ENCODE measurements at regions not wholly inside any gene's neighbourhood (a gene's known extent, or its start where the extent isn't known, plus 50 kb on each side); places are given as distances from the start of the nearest gene placed in this dataset.

DNA sequence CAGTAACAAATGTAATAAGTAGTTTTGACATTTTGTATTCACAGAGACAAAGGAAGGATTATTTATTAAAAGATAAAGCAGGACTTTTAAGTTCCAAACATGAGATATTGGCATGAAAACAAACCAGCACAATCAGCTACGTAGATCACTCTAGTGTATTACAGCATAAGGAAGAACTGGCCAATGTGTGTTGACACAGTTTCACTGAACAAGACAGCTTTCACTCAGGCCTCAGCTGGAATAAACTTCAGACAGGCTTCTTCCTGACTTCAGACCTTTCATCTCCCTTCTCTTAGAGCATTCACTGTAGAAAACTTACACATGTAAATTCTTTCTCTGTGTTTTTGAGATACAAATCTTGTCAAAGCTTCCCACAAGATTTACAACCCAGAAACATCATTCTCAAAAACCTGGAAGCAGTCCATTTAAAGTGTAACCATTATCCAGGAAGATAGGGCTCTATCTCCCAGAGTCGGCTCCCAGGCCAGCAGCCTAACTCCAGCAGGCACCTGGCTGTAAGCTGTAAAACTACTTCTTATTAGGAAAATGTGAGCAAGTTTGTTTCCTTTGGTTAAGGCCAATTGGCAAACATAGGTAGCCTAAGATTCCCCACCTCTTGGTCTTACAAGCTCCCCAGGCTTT is 768.3 kb upstream of the CDH7 start:
- no peak for DNase-seq

DNA sequence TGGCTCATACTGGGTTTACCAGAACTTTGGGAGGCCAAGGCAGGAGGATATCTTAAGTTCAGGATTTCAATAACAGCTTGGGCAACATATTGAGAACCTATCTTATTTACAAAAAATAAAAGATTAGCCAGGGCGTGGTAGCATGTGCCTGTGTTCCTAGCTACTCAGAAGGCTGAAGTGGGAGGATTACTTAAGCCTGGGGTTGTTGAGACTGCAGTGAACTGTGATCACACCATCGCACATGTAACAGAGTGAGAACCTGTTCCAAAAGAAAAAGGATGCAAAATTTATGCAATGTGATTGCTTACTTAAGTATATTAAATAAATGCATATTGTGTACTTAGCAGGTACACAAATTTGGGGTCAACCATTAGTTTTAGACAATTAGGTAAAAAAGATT is 768.9 kb upstream of the CDH7 start:
- no peak for DNase-seq

DNA sequence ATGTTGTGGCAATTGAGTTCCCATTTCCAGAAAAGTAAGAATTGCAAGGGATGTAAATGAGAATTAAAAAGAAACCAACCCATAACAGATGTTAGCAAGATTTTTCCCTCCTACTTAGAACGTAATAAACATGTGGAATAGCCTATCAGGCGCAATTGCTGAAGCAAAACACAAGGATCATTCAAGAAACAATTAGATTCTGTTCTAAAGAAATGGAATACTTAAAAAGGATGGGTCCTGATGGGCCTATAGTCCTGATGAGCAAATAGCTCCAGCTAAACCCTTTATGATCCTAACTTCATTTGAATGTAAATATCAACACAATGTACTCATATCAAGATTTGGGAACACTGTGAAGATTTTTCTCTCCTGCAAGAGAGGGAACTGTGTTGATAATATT is 771.0 kb upstream of the CDH7 start:
- no peak for DNase-seq

- DNase-seq: no peak
Measured at GRCh38 chr18:64974391-64975125, 776.3 kb upstream of the CDH7 start.

- no peak for DNase-seq
Measured at GRCh38 chr18:64972545-64972944, 778.3 kb upstream of the CDH7 start.

DNA sequence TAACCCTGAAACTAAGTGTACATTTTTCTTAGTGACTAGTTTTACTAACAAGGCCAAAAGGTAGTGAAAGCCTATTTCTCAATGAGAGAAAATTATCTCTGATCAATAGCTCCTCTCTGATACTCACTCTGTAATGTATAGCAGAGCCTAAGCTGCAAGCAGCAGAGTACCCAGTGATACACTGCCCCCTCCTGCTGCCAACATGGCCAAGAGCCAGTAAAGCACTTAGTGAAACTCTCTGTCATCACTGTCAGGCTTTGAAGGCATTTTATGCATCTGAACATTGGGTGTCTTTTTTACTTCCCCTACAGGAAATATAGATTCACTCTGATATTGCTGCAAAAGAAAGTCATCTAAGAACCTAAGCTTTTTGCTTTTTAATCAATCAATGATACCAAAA is 784.1 kb upstream of the CDH7 start:
- DNase-seq: no peak

DNA sequence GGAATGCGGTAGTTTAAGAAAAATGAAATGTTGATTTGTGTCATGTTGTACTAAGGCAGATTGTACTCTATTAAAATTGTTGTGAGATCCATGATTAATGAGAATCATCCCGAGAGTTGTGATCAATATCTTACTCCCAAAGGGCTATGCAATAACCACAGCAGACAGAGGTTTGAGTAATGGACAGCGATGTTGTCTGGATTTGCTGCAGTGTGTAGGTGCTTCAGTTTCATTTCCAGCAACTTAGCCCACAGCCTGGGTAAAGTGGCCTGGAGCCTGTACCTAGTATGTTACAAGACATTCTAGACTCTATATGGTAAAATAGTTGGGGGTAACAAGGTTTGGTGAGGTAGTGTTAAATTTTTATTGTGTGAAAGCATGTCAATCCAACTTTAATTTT is 794.3 kb upstream of the CDH7 start:
- DNase-seq: no peak

GRCh38 chr18:64949885-64950284 is 800.9 kb upstream of the CDH7 start:
- DNase-seq: no peak

DNA sequence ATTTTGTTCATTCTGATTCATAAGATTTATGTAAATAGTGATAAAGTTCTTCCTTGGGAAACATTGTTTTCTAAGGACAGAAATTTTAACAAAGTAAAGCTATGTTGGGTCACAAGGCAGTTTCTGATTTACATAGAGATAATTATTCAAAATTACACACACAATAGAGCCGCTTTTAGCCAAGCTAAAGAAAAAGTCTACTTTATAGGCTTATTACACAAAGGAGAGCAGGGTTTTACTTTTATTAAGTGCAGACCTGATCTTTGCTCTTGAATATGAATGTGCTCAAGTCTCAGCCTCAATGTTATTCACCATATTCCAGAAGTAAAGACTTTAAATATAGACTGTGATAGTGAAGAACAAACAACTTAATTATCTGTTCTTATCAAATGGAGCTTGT is 787.8 kb upstream of the LINC00305 start:
- DNase-seq: no peak

DNA sequence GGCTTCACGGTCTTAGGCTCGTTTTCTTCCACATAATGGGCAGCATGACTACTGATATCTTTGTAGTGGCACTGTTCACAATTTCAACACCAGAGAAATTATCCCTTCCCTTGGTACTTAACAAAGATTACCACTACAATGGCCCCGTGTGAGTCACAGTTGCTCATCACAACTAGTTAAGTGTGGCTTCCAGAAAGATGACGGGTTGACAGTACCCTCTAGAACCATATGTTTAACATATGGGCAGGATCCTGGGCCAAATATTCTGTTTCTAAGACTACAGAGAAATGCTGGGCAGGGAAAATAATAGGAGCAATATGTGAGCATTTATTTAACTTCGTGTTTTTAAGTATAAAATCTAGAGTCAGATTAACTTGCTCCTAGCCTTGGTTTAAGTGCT is 780.1 kb upstream of the LINC00305 start:
- DNase-seq: no peak

DNA sequence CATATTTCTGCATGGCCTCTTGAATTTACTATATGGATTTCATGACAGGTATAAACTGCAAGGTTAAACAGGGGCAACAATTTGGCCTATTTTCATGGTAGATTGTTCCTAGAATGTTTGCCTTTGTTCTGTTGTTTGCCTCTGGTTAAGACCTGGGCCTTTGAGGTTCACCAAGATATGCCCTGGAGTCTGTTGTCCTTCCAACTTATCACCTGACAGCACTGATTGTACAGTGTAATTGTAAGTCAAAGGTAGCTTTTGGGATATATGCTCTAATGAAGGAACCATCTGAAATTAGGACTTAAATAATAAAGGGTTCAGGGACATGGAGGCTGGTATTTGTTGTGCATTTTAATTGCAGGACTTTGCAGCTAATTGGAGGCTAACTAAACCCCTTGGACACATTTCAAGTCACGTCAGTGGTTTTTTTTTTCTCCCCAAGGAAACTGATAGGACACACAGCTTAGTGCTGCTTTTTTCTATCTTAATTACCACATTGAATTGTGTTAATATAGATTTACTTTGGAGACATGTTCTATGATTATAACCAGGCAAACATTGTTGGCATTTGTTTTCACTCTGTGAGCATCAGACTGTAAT is 771.2 kb upstream of the LINC00305 start:
- no peak for DNase-seq

DNA sequence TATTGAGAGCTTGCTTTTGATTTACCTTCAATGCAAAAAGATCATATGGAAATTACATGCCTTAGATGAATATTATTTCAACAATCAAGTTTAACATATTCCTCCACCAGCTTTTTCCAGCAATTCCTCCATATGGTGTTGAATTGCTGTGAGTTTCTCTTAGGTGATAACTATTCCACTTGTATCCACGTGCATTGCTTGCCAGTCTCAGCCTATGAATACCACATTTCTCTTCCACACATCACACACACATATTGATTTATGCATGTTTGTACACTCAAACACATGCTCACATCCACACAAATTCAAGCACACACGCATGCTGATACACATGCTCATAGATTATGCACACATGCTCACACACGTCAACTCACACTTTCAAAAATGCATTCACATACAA is 770.0 kb upstream of the LINC00305 start:
- DNase-seq: no peak

DNA sequence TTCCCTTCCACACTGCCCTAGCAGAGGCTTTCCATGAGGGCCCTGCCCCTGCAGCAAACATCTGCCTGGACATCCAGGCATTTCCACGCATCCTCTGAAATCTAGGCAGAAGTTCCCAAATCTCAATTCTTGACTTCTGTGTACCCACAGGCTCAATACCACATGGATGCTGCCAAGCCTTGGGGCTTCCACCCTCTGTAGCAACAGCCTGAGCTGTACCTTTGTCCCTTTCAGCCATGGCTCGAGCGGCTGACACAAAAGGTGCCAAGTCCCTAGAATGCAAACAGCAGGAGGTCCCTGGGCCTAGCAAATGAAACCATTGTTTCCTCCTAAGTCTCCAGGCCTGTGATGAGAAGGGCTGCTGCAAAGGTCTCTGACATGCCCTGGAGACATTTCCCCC is 744.5 kb upstream of the LINC00305 start:
- no peak for DNase-seq

GRCh38 chr18:64888956-64889355 is 740.1 kb upstream of the LINC00305 start:
- DNase-seq: no peak

DNA sequence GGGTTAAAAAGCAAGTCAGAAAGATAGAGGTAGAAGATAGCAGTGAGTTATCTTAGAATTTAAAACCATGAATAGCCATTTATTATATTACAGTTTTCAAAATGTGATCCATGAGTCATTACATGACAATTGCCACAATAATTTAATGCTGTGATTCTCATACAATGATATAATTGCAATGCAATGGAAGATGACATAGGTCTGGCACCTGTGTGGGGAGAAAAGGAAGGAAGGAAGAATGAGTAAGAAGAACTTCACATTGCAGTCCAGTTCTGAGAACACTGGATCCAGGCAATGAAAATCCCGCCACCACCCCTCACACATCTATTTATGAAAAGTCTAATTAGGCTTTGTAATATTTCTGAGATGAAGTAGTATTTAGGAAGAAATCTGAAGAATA is 738.1 kb upstream of the LINC00305 start:
- no peak for DNase-seq

DNA sequence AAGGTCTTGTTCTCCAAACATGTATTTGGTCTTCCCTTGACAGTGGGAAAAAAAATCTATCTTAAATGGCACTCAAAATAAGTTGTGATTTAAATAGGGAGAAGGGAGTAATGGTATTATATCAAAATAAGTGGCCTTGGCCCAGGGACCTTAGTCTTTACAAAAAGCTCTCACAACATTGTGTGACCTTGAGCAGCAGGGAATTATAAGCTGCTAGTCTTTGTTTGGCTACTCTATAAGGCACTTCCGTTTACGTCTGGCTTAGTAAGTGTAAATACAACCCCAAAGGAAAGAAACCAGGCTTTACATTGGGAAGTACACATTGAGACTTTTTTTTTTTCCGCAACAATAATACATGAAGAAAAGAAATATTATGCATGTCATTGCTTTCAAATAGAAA is 734.0 kb upstream of the LINC00305 start:
- DNase-seq: no peak

DNA sequence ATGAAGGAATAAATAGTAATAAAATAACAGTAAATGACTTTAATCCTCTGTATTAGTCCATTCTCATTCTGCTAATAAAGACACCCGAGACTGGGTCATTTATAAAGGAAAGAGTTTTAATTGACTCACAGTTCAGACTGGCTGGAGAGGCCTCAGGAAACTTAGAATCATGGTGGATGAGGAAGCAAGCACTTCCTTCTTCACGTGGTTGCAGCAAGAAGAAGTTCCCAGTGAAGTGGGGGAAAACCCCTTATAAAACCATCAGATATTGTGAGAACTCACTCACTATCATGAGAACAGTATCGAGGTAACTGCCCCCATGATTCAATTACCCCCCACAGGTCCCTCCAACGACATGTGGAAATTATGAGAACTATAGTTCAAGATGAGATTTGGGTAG is 727.9 kb upstream of the LINC00305 start:
- no peak for DNase-seq

GRCh38 chr18:64872710-64873458 is 724.0 kb upstream of the LINC00305 start:
- no peak for DNase-seq

GRCh38 chr18:64854112-64854511 is 705.2 kb upstream of the LINC00305 start:
- DNase-seq: no peak

DNA sequence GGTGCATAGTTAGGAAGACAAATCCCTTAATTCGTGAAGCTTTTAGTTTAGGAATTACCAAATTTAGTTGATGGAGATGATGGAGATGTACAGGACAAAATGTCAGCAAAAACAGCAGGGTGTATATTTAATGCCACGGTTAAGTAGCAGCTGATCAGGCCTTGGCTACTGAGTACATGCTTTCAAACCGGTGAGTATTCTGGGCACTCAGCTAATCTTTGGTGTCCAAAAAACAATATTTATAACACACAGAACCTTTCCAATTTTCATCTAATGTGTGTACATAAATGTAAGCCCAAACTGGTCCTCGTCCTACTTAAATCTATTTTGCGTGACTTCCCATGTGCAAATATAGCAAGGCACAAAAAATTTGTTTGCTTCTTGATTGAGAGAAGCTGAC is 703.4 kb upstream of the LINC00305 start:
- DNase-seq: no peak

DNA sequence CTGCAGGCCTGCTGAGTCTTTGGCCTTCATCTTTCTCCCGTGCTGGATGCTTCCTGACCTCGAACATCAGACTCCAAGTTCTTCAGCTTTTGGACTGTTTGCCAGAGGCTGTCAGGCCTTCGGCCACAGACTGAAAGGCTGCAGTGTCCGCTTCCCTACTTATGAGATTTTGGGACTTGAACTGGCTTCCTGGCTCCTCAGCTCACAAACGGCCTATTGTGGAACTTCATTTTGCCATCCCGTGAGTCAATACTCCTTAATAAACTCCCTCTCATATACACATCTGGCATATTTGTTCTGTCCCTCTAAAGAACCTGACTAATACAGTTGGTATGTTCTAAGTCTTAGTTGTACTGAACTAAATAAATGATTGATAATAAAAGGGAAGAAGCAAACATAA is 702.8 kb upstream of the LINC00305 start:
- no peak for DNase-seq

- DNase-seq: no peak
Measured at GRCh38 chr18:64850791-64851190, 701.9 kb upstream of the LINC00305 start.

DNA sequence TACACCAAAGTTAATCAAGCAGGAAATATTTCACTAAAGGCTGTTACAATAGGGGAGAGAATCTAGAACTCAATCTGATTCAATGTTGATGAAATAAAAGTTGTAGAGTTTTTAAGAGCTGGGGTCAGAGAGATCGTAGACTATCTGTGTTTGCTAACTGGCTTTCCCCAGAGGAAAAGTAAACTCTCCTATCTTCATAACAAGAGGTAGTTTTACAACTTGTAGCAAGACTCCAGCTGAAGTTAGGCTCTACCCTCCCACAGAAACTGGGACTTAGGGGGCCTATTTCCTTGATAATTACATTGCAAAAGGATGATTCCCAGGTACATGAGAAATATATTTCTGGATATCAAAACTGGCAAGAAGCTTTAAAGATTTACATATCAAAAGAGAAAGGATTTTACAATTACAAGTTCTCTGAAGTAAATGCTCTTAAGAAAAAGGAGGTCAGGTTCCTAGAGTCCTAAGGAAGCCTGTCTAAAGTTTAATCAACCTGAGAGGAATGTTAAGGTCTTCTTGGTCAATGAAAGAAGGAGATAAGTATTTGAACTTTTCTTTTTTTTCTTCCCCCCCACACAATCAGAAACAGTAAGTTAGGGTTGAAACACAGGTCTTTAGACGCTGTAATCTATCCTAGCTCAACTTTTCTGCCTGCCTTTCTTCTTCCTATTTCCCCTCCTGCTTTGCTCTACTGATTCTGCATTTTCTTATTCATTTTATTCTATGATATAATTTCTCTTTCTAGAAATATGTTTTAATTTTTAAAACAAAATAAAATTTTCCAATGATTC is 692.2 kb upstream of the LINC00305 start:
- DNase-seq: no peak
